H1 (cell line): ENCODE measurements at regions not wholly inside any gene's neighbourhood (a gene's known extent, or its start where the extent isn't known, plus 50 kb on each side); places are given as distances from the start of the nearest gene placed in this dataset.

Source experiments
- CTCF ChIA-PET: fragments of 300-600 bp; sonication (Branson Sonifier 250); formaldehyde crosslinking; loops from one replicate; lab custom pipeline; 2021; ENCODE audit not compliant: partially characterized antibody; lab: Charles Lee
- POLR2A ChIA-PET: fragments of 300-600 bp; sonication (Branson Sonifier 250); formaldehyde crosslinking; loops from one replicate; lab custom pipeline; 2021; ENCODE audit warnings: inconsistent platforms; ENCODE audit not compliant: partially characterized antibody; lab: Charles Lee
- DNase-seq, 2 experiments: peaks; one replicate each; pipeline versions ENCODE4 v3.0.0 to v3.0.0-alpha.2; 2010 to 2022; ENCODE audit warnings: low spot score in 2 of 2, low read depth in 1 of 2, mixed read lengths in 1 of 2
- FAIRE-seq: peaks from 2 replicates; lab custom pipeline; 2011; peaks lifted over from hg19 to GRCh38; lab: Jason Lieb, UNC
- H2AFZ ChIP-seq: 2 replicates; pipeline ENCODE4 v1.8.1; 2012; ENCODE audit warnings: low read length, inconsistent platforms
- H2AK5ac ChIP-seq: 2 replicates; pipeline ENCODE4 v1.6.1; 2013; ENCODE audit warnings: low read depth, low read length
- H2BK120ac ChIP-seq: replicated peaks from 2 replicates; pipeline ENCODE3; 2013; ENCODE audit warnings: low read depth, low read length, inconsistent platforms
- H2BK12ac ChIP-seq: 2 replicates; pipeline ENCODE4 v1.6.1; 2013; ENCODE audit warnings: low read depth, low read length
- H2BK15ac ChIP-seq: 2 replicates; pipeline ENCODE4 v1.6.1; 2013; ENCODE audit warnings: low read length
- H2BK20ac ChIP-seq: 2 replicates; pipeline ENCODE4 v1.6.1; 2013; ENCODE audit warnings: low read length
- H2BK5ac ChIP-seq: 2 replicates; pipeline ENCODE4 v1.6.1; 2013; ENCODE audit warnings: low read depth, low read length
- H3K14ac ChIP-seq: 2 replicates; pipeline ENCODE4 v1.6.1; 2013; ENCODE audit warnings: inconsistent platforms; ENCODE audit not compliant: insufficient read length
- H3K18ac ChIP-seq: 2 replicates; pipeline ENCODE4 v1.6.1; 2013; ENCODE audit warnings: low read length; ENCODE audit errors: extremely low read depth
- H3K23ac ChIP-seq: 2 replicates; pipeline ENCODE4 v1.6.1; 2013; ENCODE audit warnings: inconsistent platforms; ENCODE audit not compliant: insufficient read length
- H3K23me2 ChIP-seq: 2 replicates; pipeline ENCODE4 v1.6.1; 2013; ENCODE audit warnings: low read depth, low read length
- H3K27ac ChIP-seq: 2 replicates; pipeline ENCODE4 v1.6.1; 2011; ENCODE audit warnings: low read depth, low read length, inconsistent platforms
- H3K27me3 ChIP-seq, 4 experiments: replicated peaks in 1 of 4; 1 replicate in 1 of 4; 2 replicates in 3 of 4; pipeline versions ENCODE4 v1.6.1 to v1.8.1; 2011 to 2013; ENCODE audit warnings: low read length in 3 of 4, mild to moderate bottlenecking in 3 of 4, inconsistent platforms in 2 of 4, mixed read lengths in 2 of 4, moderate library complexity in 1 of 4; ENCODE audit not compliant: control insufficient read depth in 3 of 4, insufficient read depth in 3 of 4; ENCODE audit errors: extremely low read depth in 1 of 4
- H3K36me3 ChIP-seq, 4 experiments: 2 replicates each; pipeline versions ENCODE4 v1.6.1 to v1.8.1; 2011 to 2013; ENCODE audit warnings: mild to moderate bottlenecking in 4 of 4, low read length in 3 of 4, moderate library complexity in 2 of 4, control low read depth in 1 of 4, inconsistent platforms in 1 of 4; ENCODE audit not compliant: insufficient read depth in 4 of 4, control insufficient read depth in 2 of 4
- H3K4ac ChIP-seq: replicated peaks from 2 replicates; pipeline ENCODE3; 2013; ENCODE audit warnings: low read length, low read depth, mixed read lengths, inconsistent platforms; ENCODE audit not compliant: insufficient read length
- H3K4me1 ChIP-seq, 4 experiments: replicated peaks in 1 of 4; 1 replicate in 1 of 4; 2 replicates in 3 of 4; pipeline versions ENCODE4 v1.6.1 to v1.8.1; 2011 to 2013; ENCODE audit warnings: low read length in 3 of 4, inconsistent platforms in 2 of 4, mixed read lengths in 1 of 4; ENCODE audit not compliant: insufficient read depth in 4 of 4, control insufficient read depth in 3 of 4
- H3K4me2 ChIP-seq, 2 experiments: 2 replicates each; pipeline versions ENCODE4 v1.6.1 to v1.8.1; 2011 to 2013; ENCODE audit warnings: low read depth in 2 of 2, low read length in 2 of 2, control low read depth in 1 of 2, inconsistent platforms in 1 of 2, mild to moderate bottlenecking in 1 of 2; ENCODE audit not compliant: insufficient read depth in 1 of 2
- H3K4me3 ChIP-seq, 4 experiments: fragments of 200-600, 300-600 bp in 1 of 4; sonication (generic), shearing (Covaris generic), sonication (Bioruptor Twin) in 1 of 4; 2 replicates each; pipeline versions ENCODE4 v1.5.1 to v1.8.1; 2011 to 2016; ENCODE audit warnings: low read length in 4 of 4, low read depth in 3 of 4, control low read depth in 2 of 4, inconsistent platforms in 2 of 4, mild to moderate bottlenecking in 2 of 4, mixed read lengths in 1 of 4, moderate library complexity in 1 of 4; ENCODE audit not compliant: insufficient read depth in 2 of 4; ENCODE audit errors: extremely low read depth in 1 of 4
- H3K56ac ChIP-seq: replicated peaks from 2 replicates; pipeline ENCODE3; 2013; ENCODE audit warnings: low read depth, mild to moderate bottlenecking, mixed read lengths, low read length, inconsistent platforms; ENCODE audit not compliant: insufficient read length
- H3K79me1 ChIP-seq: 2 replicates; pipeline ENCODE4 v1.6.1; 2013; ENCODE audit warnings: low read depth, low read length, control low read depth
- H3K79me2 ChIP-seq, 2 experiments: 2 replicates each; pipeline versions ENCODE4 v1.6.1 to v1.8.1; 2012 to 2013; ENCODE audit warnings: low read length in 2 of 2, mild to moderate bottlenecking in 2 of 2, inconsistent platforms in 1 of 2; ENCODE audit not compliant: insufficient read depth in 2 of 2, control insufficient read depth in 1 of 2
- H3K9ac ChIP-seq, 4 experiments: replicated peaks in 1 of 4; 1 replicate in 1 of 4; 2 replicates in 3 of 4; pipeline versions ENCODE4 v1.6.1 to v1.8.1; 2011 to 2013; ENCODE audit warnings: low read depth in 3 of 4, low read length in 3 of 4, control low read depth in 2 of 4, mild to moderate bottlenecking in 2 of 4, moderate library complexity in 2 of 4, inconsistent platforms in 1 of 4; ENCODE audit errors: extremely low read depth in 1 of 4
- H3K9me3 ChIP-seq, 2 experiments: 2 replicates each; pipeline versions ENCODE4 v1.6.1 to v1.8.1; 2012 to 2013; ENCODE audit warnings: mild to moderate bottlenecking in 2 of 2, moderate library complexity in 2 of 2, control low read depth in 1 of 2, inconsistent platforms in 1 of 2, low read depth in 1 of 2, low read length in 1 of 2, mixed read lengths in 1 of 2; ENCODE audit not compliant: insufficient read depth in 2 of 2
- H4K20me1 ChIP-seq, 2 experiments: replicated peaks in 1 of 2; 2 replicates each; pipeline versions ENCODE3 to v1.8.1; 2011 to 2013; ENCODE audit warnings: inconsistent platforms in 2 of 2, low read length in 2 of 2, mild to moderate bottlenecking in 1 of 2; ENCODE audit not compliant: insufficient read depth in 2 of 2, control insufficient read depth in 1 of 2
- H4K5ac ChIP-seq: 2 replicates; pipeline ENCODE4 v1.6.1; 2013; ENCODE audit warnings: low read length, low read depth, mixed read lengths, inconsistent platforms; ENCODE audit not compliant: insufficient read length
- H4K8ac ChIP-seq: 2 replicates; pipeline ENCODE4 v1.8.0; 2013; ENCODE audit warnings: mild to moderate bottlenecking, moderate library complexity, low read length, inconsistent platforms; ENCODE audit not compliant: insufficient read depth; ENCODE audit errors: extremely low read depth
- H4K91ac ChIP-seq: replicated peaks from 2 replicates; pipeline ENCODE3; 2013; ENCODE audit warnings: low read length, mixed read lengths, inconsistent platforms; ENCODE audit not compliant: insufficient read length
- WGBS, 2 experiments: shearing (Covaris generic) in 1 of 2; methylation state at CpG; one replicate each; pipeline versions ENCODE4 v1.1.6 to v1.1.7; 2013 to 2015; ENCODE audit warnings: low lambda C conversion rate in 2 of 2, mixed read lengths in 2 of 2, inconsistent platforms in 1 of 2, low coverage in 1 of 2, missing lambda C conversion rate in 1 of 2; ENCODE audit not compliant: insufficient replicate concordance in 2 of 2, insufficient coverage in 1 of 2, insufficient read length in 1 of 2; ENCODE audit errors: extremely low coverage in 1 of 2, missing lambda C conversion rate in 1 of 2; 5-methylcytosine and 5-hydroxymethylcytosine counted together
- TF ChIP-seq, protein P1 (sequence below): fragments of 300-600 bp; sonication (generic); IDR thresholded peaks from 2 replicates; pipeline ENCODE4 v1.7.1; 2012; ENCODE audit warnings: low read length, moderate library complexity, mild to moderate bottlenecking, inconsistent platforms; ENCODE audit not compliant: insufficient replicate concordance

DNA sequence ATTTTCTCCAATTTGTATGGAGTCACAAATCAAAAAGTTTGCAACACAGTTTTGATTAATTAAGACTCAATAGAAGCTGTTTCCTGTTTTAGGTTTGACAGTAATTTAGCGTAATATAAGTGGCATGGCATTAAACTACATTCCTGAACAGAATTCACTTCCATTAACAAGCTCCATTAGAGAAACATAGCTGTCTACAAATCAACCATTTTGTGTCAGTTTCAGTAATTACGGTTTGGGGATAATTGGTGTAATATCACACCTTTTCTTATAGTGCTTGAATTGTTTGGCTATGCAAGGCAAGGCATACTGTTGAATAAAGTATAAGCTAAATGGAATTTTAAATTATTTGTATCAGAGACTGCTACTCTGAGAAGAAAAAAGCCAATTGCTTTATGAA is 585.5 kb downstream of the CBLN2 start:
- CTCF ChIA-PET, result interaction anchor here (1.3 kb wide), 1 partner anchor 9 kb away, joined by 4 read pairs; no protein-coding TSS in a partner anchor
- POLR2A ChIA-PET, result no interaction called here
- TF ChIP-seq, protein P1, sequence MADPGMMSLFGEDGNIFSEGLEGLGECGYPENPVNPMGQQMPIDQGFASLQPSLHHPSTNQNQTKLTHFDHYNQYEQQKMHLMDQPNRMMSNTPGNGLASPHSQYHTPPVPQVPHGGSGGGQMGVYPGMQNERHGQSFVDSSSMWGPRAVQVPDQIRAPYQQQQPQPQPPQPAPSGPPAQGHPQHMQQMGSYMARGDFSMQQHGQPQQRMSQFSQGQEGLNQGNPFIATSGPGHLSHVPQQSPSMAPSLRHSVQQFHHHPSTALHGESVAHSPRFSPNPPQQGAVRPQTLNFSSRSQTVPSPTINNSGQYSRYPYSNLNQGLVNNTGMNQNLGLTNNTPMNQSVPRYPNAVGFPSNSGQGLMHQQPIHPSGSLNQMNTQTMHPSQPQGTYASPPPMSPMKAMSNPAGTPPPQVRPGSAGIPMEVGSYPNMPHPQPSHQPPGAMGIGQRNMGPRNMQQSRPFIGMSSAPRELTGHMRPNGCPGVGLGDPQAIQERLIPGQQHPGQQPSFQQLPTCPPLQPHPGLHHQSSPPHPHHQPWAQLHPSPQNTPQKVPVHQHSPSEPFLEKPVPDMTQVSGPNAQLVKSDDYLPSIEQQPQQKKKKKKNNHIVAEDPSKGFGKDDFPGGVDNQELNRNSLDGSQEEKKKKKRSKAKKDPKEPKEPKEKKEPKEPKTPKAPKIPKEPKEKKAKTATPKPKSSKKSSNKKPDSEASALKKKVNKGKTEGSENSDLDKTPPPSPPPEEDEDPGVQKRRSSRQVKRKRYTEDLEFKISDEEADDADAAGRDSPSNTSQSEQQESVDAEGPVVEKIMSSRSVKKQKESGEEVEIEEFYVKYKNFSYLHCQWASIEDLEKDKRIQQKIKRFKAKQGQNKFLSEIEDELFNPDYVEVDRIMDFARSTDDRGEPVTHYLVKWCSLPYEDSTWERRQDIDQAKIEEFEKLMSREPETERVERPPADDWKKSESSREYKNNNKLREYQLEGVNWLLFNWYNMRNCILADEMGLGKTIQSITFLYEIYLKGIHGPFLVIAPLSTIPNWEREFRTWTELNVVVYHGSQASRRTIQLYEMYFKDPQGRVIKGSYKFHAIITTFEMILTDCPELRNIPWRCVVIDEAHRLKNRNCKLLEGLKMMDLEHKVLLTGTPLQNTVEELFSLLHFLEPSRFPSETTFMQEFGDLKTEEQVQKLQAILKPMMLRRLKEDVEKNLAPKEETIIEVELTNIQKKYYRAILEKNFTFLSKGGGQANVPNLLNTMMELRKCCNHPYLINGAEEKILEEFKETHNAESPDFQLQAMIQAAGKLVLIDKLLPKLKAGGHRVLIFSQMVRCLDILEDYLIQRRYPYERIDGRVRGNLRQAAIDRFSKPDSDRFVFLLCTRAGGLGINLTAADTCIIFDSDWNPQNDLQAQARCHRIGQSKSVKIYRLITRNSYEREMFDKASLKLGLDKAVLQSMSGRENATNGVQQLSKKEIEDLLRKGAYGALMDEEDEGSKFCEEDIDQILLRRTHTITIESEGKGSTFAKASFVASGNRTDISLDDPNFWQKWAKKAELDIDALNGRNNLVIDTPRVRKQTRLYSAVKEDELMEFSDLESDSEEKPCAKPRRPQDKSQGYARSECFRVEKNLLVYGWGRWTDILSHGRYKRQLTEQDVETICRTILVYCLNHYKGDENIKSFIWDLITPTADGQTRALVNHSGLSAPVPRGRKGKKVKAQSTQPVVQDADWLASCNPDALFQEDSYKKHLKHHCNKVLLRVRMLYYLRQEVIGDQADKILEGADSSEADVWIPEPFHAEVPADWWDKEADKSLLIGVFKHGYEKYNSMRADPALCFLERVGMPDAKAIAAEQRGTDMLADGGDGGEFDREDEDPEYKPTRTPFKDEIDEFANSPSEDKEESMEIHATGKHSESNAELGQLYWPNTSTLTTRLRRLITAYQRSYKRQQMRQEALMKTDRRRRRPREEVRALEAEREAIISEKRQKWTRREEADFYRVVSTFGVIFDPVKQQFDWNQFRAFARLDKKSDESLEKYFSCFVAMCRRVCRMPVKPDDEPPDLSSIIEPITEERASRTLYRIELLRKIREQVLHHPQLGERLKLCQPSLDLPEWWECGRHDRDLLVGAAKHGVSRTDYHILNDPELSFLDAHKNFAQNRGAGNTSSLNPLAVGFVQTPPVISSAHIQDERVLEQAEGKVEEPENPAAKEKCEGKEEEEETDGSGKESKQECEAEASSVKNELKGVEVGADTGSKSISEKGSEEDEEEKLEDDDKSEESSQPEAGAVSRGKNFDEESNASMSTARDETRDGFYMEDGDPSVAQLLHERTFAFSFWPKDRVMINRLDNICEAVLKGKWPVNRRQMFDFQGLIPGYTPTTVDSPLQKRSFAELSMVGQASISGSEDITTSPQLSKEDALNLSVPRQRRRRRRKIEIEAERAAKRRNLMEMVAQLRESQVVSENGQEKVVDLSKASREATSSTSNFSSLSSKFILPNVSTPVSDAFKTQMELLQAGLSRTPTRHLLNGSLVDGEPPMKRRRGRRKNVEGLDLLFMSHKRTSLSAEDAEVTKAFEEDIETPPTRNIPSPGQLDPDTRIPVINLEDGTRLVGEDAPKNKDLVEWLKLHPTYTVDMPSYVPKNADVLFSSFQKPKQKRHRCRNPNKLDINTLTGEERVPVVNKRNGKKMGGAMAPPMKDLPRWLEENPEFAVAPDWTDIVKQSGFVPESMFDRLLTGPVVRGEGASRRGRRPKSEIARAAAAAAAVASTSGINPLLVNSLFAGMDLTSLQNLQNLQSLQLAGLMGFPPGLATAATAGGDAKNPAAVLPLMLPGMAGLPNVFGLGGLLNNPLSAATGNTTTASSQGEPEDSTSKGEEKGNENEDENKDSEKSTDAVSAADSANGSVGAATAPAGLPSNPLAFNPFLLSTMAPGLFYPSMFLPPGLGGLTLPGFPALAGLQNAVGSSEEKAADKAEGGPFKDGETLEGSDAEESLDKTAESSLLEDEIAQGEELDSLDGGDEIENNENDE, result no peak

More for the DNA sequence above, 585.5 kb downstream of the CBLN2 start:
- no peak overlapping the region for H2BK20ac ChIP-seq
- no peak overlapping the region for H2AK5ac ChIP-seq
- no peaks in the 10 kb centered on the region for H3K36me3 ChIP-seq
- H2BK12ac ChIP-seq, result no peak overlapping the region
- H3K14ac ChIP-seq, result no peak overlapping the region
- no peak overlapping the region for H4K5ac ChIP-seq
- no peak overlapping the region for H2BK5ac ChIP-seq
- no peaks in the 10 kb centered on the region for H3K4me1 ChIP-seq
- FAIRE-seq (no peak), DNase-seq (no peak)
- no peak overlapping the region for H4K8ac ChIP-seq
- H3K9ac ChIP-seq, result no peak overlapping the region
- no peak overlapping the region for H3K18ac ChIP-seq
- no peaks in the 10 kb centered on the region for H3K79me2 ChIP-seq
- H3K23ac ChIP-seq, result no peak overlapping the region
- 88% methylated on average over 2 of the region's 2 CpGs; no CpG with 5 or more reads in 1 of the 2 experiments for WGBS, 2 experiments
- H3K27ac ChIP-seq, result no peak overlapping the region
- no peaks in the 10 kb centered on the region for H3K27me3 ChIP-seq
- H3K79me1 ChIP-seq, result no peaks in the 10 kb centered on the region
- no peak overlapping the region for H3K56ac ChIP-seq
- H2BK120ac ChIP-seq, result no peak overlapping the region
- H3K23me2 ChIP-seq, result no peaks in the 10 kb centered on the region
- no peak overlapping the region for H3K4me3 ChIP-seq
- no peak overlapping the region for H4K91ac ChIP-seq
- no peak overlapping the region for H2AFZ ChIP-seq
- H3K4ac ChIP-seq, result no peak overlapping the region
- H3K9me3 ChIP-seq, result peaks cover 30 to 40% of the 10 kb centered on the region in 2 experiments
- H3K4me2 ChIP-seq, result no peak overlapping the region
- H2BK15ac ChIP-seq, result no peak overlapping the region
- no peaks in the 10 kb centered on the region for H4K20me1 ChIP-seq
